Fibroblast of villous mesenchyme (primary cell): ENCODE measurements at regions not wholly inside any gene's neighbourhood (a gene's known extent, or its start where the extent isn't known, plus 50 kb on each side); places are given as distances from the start of the nearest gene placed in this dataset.

ENCODE experiments used
- DNase-seq: peaks from one replicate; pipeline ENCODE4 v3.0.0-alpha.2; 2010; ENCODE audit warnings: low read depth
- H3K4me3 ChIP-seq: 2 replicates; pipeline ENCODE4 v1.5.1; 2011; ENCODE audit warnings: low read depth, mild to moderate bottlenecking, low read length
- CTCF ChIP-seq: IDR thresholded peaks from 2 replicates; pipeline ENCODE4 v1.5.1; 2012; ENCODE audit warnings: low read depth, mild to moderate bottlenecking, low read length; ENCODE audit not compliant: insufficient read depth

GRCh38 chr13:50387051-50387581 is 371.9 kb downstream of the KCNRG start:
- peak; percentile 38 for TF ChIP-seq CTCF
- no peak overlapping the region for H3K4me3 ChIP-seq
- peak; percentile 79 for DNase-seq

- no peak for TF ChIP-seq CTCF
- no peak for DNase-seq
- H3K4me3 ChIP-seq = no peak overlapping the region
Observed at GRCh38 chr13:50388481-50388880, 373.2 kb downstream of the KCNRG start.

- no peak for TF ChIP-seq CTCF
- DNase-seq = no peak
- H3K4me3 ChIP-seq = no peak overlapping the region
Observed at GRCh38 chr13:50389726-50390125, 374.5 kb downstream of the KCNRG start.

GRCh38 chr13:50390503-50391248 is 375.4 kb downstream of the KCNRG start:
- DNase-seq = no peak
- TF ChIP-seq CTCF = no peak
- no peak overlapping the region for H3K4me3 ChIP-seq

- H3K4me3 ChIP-seq = no peak overlapping the region
- DNase-seq = no peak
- TF ChIP-seq CTCF = no peak
Observed at GRCh38 chr13:50392977-50393376, 377.7 kb downstream of the KCNRG start.

- no peak for TF ChIP-seq CTCF
- DNase-seq = no peak
- no peak overlapping the region for H3K4me3 ChIP-seq
Observed at GRCh38 chr13:50393628-50394027, 378.4 kb downstream of the KCNRG start.
